Hepatocyte (in vitro differentiated cells): ENCODE measurements at regions not wholly inside any gene's neighbourhood (a gene's known extent, or its start where the extent isn't known, plus 50 kb on each side); places are given as distances from the start of the nearest gene placed in this dataset.

Source experiments
- DNase-seq: peaks from one replicate; pipeline ENCODE4 v3.0.0-alpha.2; 2016; ENCODE audit warnings: low spot score
- H2AFZ ChIP-seq: fragments of 200-600 bp; sonication (generic); 2 replicates; pipeline ENCODE4 v1.6.0; 2016; ENCODE audit warnings: antibody characterized with exemption, mild to moderate bottlenecking
- H3K27ac ChIP-seq: fragments of 200-600 bp; sonication (generic); 2 replicates; pipeline ENCODE4 v1.5.1; 2016; ENCODE audit warnings: mild to moderate bottlenecking
- H3K27me3 ChIP-seq: fragments of 200-600 bp; sonication (generic); 2 replicates; pipeline ENCODE4 v1.6.1; 2016
- H3K36me3 ChIP-seq: fragments of 200-600 bp; sonication (generic); replicated peaks from 2 replicates; pipeline ENCODE4 v1.5.1; 2016; ENCODE audit warnings: low read depth; ENCODE audit not compliant: insufficient read depth
- H3K4me1 ChIP-seq: fragments of 200-600 bp; sonication (generic); 2 replicates; pipeline ENCODE4 v1.5.1; 2016; ENCODE audit warnings: mild to moderate bottlenecking, moderate library complexity; ENCODE audit not compliant: insufficient read depth
- H3K4me2 ChIP-seq: fragments of 200-600 bp; sonication (generic); 2 replicates; pipeline ENCODE4 v1.6.0; 2016
- H3K4me3 ChIP-seq: fragments of 200-600 bp; sonication (generic); 2 replicates; pipeline ENCODE4 v1.5.1; 2016; ENCODE audit warnings: mild to moderate bottlenecking
- H3K79me2 ChIP-seq: fragments of 200-600 bp; sonication (generic); 2 replicates; pipeline ENCODE4 v1.6.0; 2017; ENCODE audit warnings: mild to moderate bottlenecking
- H3K9me2 ChIP-seq: fragments of 200-600 bp; sonication (generic); replicated peaks from 2 replicates; pipeline ENCODE4 v1.6.0; 2017; ENCODE audit warnings: mild to moderate bottlenecking; ENCODE audit not compliant: insufficient read depth
- H3K9me3 ChIP-seq: fragments of 200-600 bp; sonication (generic); 2 replicates; pipeline ENCODE4 v1.5.1; 2016; ENCODE audit warnings: low read depth, mild to moderate bottlenecking
- H4K20me1 ChIP-seq: fragments of 200-600 bp; sonication (generic); 2 replicates; pipeline ENCODE4 v1.6.0; 2016; ENCODE audit warnings: mild to moderate bottlenecking; ENCODE audit not compliant: insufficient read depth, poor library complexity, severe bottlenecking
- EZH2 ChIP-seq: fragments of 200-600 bp; sonication (generic); IDR thresholded peaks from 2 replicates; pipeline ENCODE4 v1.6.1; 2016; ENCODE audit warnings: antibody characterized with exemption, mild to moderate bottlenecking, borderline replicate concordance
- EZH2phosphoT487 ChIP-seq: fragments of 200-600 bp; sonication (generic); IDR thresholded peaks from one replicate; pipeline ENCODE4 v1.6.1; 2018; ENCODE audit warnings: antibody characterized with exemption, mild to moderate bottlenecking, low read depth, moderate library complexity; ENCODE audit not compliant: unreplicated experiment, severe bottlenecking
- WGBS: methylation state at CpG from one replicate; pipeline ENCODE4 v1.1.6; 2016; ENCODE audit warnings: low lambda C conversion rate; ENCODE audit errors: missing lambda C conversion rate; 5-methylcytosine and 5-hydroxymethylcytosine counted together
- TF ChIP-seq, protein P1 (sequence below): fragments of 200-600 bp; sonication (generic); IDR thresholded peaks from 2 replicates; pipeline ENCODE4 v1.5.1; 2016; ENCODE audit warnings: antibody characterized with exemption, mild to moderate bottlenecking; ENCODE audit not compliant: poor library complexity

DNA sequence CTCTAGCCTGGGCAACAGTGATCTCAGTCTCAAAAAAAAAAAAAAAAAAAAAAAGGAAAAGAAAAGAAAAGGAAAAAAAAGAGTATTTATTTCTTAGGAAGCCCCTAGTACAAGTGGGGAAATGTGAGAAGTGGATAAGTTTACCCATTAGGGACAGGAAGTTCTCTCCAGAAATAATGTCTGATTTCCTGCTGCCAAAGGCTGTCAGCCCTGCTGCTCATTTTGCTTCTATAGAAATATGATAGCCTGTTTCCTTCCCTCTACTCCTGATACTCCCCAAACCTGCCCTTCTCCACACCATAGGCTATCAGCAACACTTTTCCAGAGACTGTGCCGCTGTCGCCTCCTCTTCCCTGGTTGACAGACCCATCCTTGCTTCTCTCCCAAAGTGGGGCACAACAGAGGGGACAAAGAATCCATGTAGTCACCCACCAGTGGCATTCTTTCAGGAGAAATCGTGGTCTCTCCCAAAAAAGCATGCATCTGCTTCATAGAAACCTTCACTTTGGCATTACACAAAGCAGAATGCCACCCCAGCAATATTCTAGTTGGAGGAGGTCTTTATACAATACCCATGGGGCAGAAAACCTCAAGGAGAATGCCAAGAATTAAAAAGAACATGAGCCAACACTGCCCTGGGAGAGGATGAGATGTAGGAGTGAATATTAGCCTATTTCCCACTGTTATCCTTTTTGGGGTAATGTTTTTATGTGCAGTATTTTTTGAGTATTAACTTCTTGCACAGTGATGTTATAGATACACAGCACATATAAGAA is 166.3 kb upstream of the NR5A2 start:
- no peaks in the 10 kb centered on the region for H4K20me1 ChIP-seq
- H3K9me3 ChIP-seq, result no peaks in the 10 kb centered on the region
- no peaks in the 10 kb centered on the region for H3K27me3 ChIP-seq
- DNase-seq, result no peak
- 90% methylated on average over 3 of the region's 3 CpGs for WGBS
- H3K36me3 ChIP-seq, result no peaks in the 10 kb centered on the region
- H3K4me2 ChIP-seq, result no peak overlapping the region
- H2AFZ ChIP-seq, result no peak overlapping the region
- H3K9me2 ChIP-seq, result no peaks in the 10 kb centered on the region
- no peaks in the 10 kb centered on the region for H3K4me1 ChIP-seq
- TF ChIP-seq, protein P1, sequence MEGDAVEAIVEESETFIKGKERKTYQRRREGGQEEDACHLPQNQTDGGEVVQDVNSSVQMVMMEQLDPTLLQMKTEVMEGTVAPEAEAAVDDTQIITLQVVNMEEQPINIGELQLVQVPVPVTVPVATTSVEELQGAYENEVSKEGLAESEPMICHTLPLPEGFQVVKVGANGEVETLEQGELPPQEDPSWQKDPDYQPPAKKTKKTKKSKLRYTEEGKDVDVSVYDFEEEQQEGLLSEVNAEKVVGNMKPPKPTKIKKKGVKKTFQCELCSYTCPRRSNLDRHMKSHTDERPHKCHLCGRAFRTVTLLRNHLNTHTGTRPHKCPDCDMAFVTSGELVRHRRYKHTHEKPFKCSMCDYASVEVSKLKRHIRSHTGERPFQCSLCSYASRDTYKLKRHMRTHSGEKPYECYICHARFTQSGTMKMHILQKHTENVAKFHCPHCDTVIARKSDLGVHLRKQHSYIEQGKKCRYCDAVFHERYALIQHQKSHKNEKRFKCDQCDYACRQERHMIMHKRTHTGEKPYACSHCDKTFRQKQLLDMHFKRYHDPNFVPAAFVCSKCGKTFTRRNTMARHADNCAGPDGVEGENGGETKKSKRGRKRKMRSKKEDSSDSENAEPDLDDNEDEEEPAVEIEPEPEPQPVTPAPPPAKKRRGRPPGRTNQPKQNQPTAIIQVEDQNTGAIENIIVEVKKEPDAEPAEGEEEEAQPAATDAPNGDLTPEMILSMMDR, result no peak
- TF ChIP-seq EZH2 (no peak), EZH2phosphoT487 (no peak)
- no peak overlapping the region for H3K27ac ChIP-seq
- H3K4me3 ChIP-seq, result no peak overlapping the region
- no peaks in the 10 kb centered on the region for H3K79me2 ChIP-seq

DNA sequence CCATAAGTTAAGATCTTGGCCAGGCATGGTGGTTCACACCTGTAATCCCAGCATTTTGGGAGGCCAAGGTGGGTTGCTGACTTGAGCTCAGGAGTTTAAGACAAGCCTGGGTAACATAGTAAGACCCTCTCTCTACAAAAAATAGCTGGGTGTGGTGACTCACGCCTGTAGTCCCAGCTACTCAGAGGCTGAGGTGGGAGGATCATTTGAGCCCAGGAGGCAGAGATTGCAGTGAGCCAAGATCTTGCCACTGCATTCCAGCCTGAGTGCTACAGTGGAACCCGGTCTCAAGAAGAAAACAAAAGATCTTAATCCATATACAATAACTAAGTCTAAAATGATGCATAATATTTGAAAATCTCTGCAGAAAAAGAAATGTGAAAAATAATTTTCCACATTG is 165.5 kb upstream of the NR5A2 start:
- Histone ChIP-seq H4K20me1 (no peaks in the 10 kb centered on the region), H3K9me3 (no peaks in the 10 kb centered on the region), H3K4me2 (no peak overlapping the region), H3K4me3 (no peak overlapping the region), H2AFZ (no peak overlapping the region), H3K9me2 (no peaks in the 10 kb centered on the region), H3K79me2 (no peaks in the 10 kb centered on the region), H3K27ac (no peak overlapping the region), H3K4me1 (no peaks in the 10 kb centered on the region), H3K27me3 (no peaks in the 10 kb centered on the region), H3K36me3 (no peaks in the 10 kb centered on the region)
- DNase-seq, result no peak
- 91% methylated on average over 2 of the region's 2 CpGs for WGBS
- TF ChIP-seq EZH2 (no peak), EZH2phosphoT487 (no peak)
- TF ChIP-seq, protein P1, result no peak

GRCh38 chr1:199866210-199866617 is 161.3 kb upstream of the NR5A2 start:
- no peaks in the 10 kb centered on the region for H4K20me1 ChIP-seq
- 74% methylated on average over 5 of the region's 5 CpGs for WGBS
- no peaks in the 10 kb centered on the region for H3K9me3 ChIP-seq
- no peaks in the 10 kb centered on the region for H3K27me3 ChIP-seq
- H3K4me3 ChIP-seq, result no peak overlapping the region
- H3K27ac ChIP-seq, result no peak overlapping the region
- H3K9me2 ChIP-seq, result no peaks in the 10 kb centered on the region
- TF ChIP-seq EZH2phosphoT487 (no peak), EZH2 (no peak)
- TF ChIP-seq, protein P1, result no peak
- H3K36me3 ChIP-seq, result no peaks in the 10 kb centered on the region
- no peaks in the 10 kb centered on the region for H3K79me2 ChIP-seq
- DNase-seq, result no peak
- no peak overlapping the region for H2AFZ ChIP-seq
- peak overlapping the region; percentile 37 for H3K4me2 ChIP-seq
- H3K4me1 ChIP-seq, result no peaks in the 10 kb centered on the region
